Fibroblast of mammary gland (primary cell): ENCODE measurements at regions not wholly inside any gene's neighbourhood (a gene's known extent, or its start where the extent isn't known, plus 50 kb on each side); places are given as distances from the start of the nearest gene placed in this dataset.

Experiments used
- DNase-seq: peaks from one replicate; pipeline ENCODE4 v3.0.0-alpha.2; 2010; ENCODE audit warnings: low read depth
- H3K4me3 ChIP-seq: 2 replicates; pipeline ENCODE4 v1.5.1; 2011; ENCODE audit warnings: low read depth, mild to moderate bottlenecking, low read length, moderate library complexity; ENCODE audit not compliant: control insufficient read depth
- CTCF ChIP-seq: conservative IDR thresholded peaks from 2 replicates; pipeline ENCODE4 v1.5.1; 2011; ENCODE audit warnings: low read depth, low read length, inconsistent platforms; ENCODE audit not compliant: control insufficient read depth, insufficient read depth

DNA sequence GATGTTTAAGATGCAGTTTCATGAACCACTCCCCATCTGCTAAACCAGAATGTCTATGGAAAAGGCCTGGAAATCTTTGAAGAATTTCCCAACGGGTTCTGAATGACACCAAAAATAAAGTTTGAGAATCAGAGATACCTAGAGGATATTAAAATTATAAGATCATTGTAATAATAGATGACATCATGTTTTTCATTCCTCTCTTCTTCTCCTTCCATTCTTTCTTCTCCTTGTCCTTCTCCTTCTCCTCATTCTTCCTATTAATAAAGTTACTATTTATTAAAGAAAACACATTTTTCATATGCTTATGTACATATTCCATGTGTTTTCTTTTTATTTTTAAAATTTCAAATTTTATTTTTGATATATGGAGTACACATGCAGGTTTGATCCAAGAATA lies 1449.4 kb downstream of the LRFN5 start:
- TF ChIP-seq CTCF, result no peak
- DNase-seq, result no peak
- no peak overlapping the region for H3K4me3 ChIP-seq

DNA sequence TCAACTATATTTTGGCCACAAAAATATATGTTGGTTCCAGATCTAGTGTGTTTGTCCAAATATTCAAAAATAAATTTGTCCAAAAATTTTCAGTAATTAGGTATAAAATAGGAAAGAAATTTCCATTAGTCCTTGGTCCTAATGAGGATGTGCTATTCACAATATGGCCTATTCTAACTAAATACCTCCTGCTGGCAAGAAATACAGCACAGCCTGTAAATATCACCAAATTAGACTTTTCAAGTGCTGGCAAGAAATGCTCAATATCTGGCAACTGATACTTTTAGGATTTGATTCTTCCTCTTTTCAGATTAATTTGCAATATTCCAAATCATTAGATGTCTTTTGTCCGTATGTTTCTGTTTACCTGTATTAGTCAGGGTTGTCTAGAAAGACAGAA lies 1446.2 kb downstream of the LRFN5 start:
- DNase-seq, result no peak
- no peak for TF ChIP-seq CTCF
- no peak overlapping the region for H3K4me3 ChIP-seq

DNA sequence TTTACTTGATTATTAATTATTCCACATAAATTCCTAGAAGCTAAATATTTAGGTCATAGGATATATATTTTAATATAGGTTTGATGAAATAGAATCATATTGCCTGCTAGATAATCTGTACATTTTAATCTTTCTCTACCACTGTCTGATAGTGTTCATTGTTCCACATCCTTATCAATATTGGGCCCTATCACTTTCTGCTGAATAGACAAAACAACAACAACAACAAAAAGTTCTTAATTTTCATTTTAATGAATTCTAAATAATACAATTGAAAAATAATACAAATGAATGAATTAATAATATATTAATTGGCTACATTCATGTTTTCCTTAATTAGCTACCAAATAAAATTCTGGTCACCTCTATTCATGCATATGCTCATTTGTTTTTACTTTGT lies 1437.2 kb downstream of the LRFN5 start:
- no peak for TF ChIP-seq CTCF
- DNase-seq, result no peak
- H3K4me3 ChIP-seq, result no peak overlapping the region

DNA sequence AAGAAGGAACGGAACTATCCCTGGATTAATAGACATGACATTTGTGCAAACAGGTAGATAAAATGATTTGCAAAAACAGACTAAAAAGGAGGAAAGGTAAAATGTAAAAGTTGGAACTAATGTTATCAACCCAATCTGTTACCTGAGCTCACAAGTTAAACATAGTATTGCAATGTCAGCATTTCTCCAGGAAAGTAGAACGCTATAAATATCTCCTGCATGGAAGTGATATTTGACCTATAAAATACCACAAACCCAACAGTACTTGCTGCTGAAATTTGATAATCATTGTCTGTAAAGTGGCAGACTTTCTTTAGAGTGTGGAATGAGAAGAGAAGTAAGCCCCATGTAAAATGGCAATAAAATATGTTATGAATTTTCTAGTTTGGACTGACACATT lies 1435.7 kb downstream of the LRFN5 start:
- DNase-seq, result no peak
- H3K4me3 ChIP-seq, result no peak overlapping the region
- no peak for TF ChIP-seq CTCF

- no peak overlapping the region for H3K4me3 ChIP-seq
- no peak for TF ChIP-seq CTCF
- DNase-seq, result no peak
These were observed 1435.3 kb downstream of the LRFN5 start for GRCh38 chr14:43041976-43042375.

DNA sequence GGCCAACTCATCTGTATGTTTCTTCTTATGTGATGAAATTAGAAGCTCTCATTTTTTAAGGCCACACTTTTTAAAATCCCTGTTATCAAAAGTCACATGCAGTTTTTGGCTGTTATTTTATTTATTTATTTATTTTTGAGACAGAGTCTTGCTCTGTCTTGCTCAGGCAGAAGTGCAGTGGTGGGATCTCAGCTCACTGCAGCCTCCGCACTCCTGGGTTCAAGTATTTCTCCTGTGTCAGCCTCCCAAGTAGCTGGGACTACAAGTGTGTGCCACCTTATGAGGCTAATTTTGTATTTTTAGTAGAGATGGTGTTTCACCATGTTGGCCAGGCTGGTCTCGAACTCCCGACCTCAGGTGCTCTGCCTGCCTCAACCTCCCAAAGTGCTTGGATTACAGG lies 1434.5 kb downstream of the LRFN5 start:
- no peak overlapping the region for H3K4me3 ChIP-seq
- no peak for DNase-seq
- no peak for TF ChIP-seq CTCF

DNA sequence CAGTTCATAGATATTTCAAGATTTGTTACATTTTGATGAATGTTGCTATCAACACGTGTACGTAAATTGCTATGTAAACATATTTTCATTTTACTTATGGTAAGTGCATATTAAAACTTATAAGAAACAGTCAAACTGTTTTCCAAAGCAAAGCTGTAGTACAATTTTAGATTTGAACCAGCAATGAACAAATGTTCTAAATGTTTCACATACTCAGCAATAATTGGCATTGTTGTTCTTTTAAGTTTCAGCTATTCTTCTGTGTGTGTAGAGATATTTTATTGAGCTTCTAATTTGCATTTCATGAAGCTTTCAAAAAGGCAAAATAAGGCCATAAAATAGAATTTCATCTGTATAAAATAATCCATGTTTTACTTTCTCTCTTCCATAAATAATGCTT lies 1433.2 kb downstream of the LRFN5 start:
- DNase-seq, result no peak
- no peak for TF ChIP-seq CTCF
- H3K4me3 ChIP-seq, result no peak overlapping the region
